ENCODE measurements at regions not wholly inside any gene's neighbourhood (a gene's known extent, or its start where the extent isn't known, plus 50 kb on each side); places are given as distances from the start of the nearest gene placed in this dataset.

- H3K36me3 ChIP-seq: no peaks in the 10 kb centered on the region
- in situ Hi-C loops (cut with MboI; ENCODE audit: low sequenced_read_pairs in 4 of 4): no loop called here
- ATAC-seq (no peak), DNase-seq (no peak)
- H3K27me3 ChIP-seq: peaks cover 21 to 26% (median 26%) of the 10 kb centered on the region in 3 donors
- intact Hi-C loops (cut with DNase I; ENCODE audit: low total_unique reads): no loop called here
- H3K9me3 ChIP-seq: no peaks in the 10 kb centered on the region
- H3K4me3 ChIP-seq: no peak overlapping the region
- no peaks in the 10 kb centered on the region for H3K4me1 ChIP-seq
- no peak for TF ChIP-seq POLR2A (IDR thresholded peaks at IDR 0.05)
- no peak for TF ChIP-seq CTCF (IDR thresholded peaks at IDR 0.05 in 4 of 5, conservative IDR thresholded peaks at IDR 0.05 in 1 of 5)
- no peak overlapping the region for H3K27ac ChIP-seq
Observed at GRCh38 chr22:27198518-27199035, 541.2 kb downstream of the MIAT start.

- Histone ChIP-seq H3K4me3 (no peak overlapping the region), H3K27ac (no peak overlapping the region), H3K4me1 (no peaks in the 10 kb centered on the region), H3K9me3 (no peaks in the 10 kb centered on the region), H3K27me3 (peaks cover 21 to 32% (median 22%) of the 10 kb centered on the region in 3 donors), H3K36me3 (no peaks in the 10 kb centered on the region)
- in situ Hi-C loops (cut with MboI; ENCODE audit: low sequenced_read_pairs in 4 of 4): no loop called here
- DNase-seq: no peak
- no peak for TF ChIP-seq POLR2A (IDR thresholded peaks at IDR 0.05)
- TF ChIP-seq CTCF (IDR thresholded peaks at IDR 0.05 in 4 of 5, conservative IDR thresholded peaks at IDR 0.05 in 1 of 5): no peak
- ATAC-seq: no peak
- intact Hi-C loops (cut with DNase I; ENCODE audit: low total_unique reads): no loop called here
Observed at GRCh38 chr22:27199354-27199753, 542.0 kb downstream of the MIAT start.

- Histone ChIP-seq H3K4me1 (no peaks in the 10 kb centered on the region), H3K27ac (no peak overlapping the region), H3K27me3 (peaks cover 15 to 26% (median 25%) of the 10 kb centered on the region in 3 donors), H3K36me3 (no peaks in the 10 kb centered on the region), H3K4me3 (no peak overlapping the region), H3K9me3 (no peaks in the 10 kb centered on the region)
- no peak for DNase-seq
- in situ Hi-C loops (cut with MboI; ENCODE audit: low sequenced_read_pairs in 4 of 4): no loop called here
- intact Hi-C loops (cut with DNase I; ENCODE audit: low total_unique reads): loop anchor here (10.0 kb wide), 1 partner anchor 86 kb away; no protein-coding TSS in a partner anchor
- no peak for ATAC-seq
- TF ChIP-seq POLR2A (IDR thresholded peaks at IDR 0.05) (no peak), CTCF (IDR thresholded peaks at IDR 0.05 in 4 of 5, conservative IDR thresholded peaks at IDR 0.05 in 1 of 5) (no peak)
Observed at GRCh38 chr22:27201276-27201675, 543.9 kb downstream of the MIAT start.

- intact Hi-C loops (cut with DNase I; ENCODE audit: low total_unique reads): loop anchor here (10.0 kb wide), 1 partner anchor 87 kb away; no protein-coding TSS in a partner anchor
- no peak for DNase-seq
- no peak for TF ChIP-seq POLR2A (IDR thresholded peaks at IDR 0.05)
- no peak for TF ChIP-seq CTCF (IDR thresholded peaks at IDR 0.05 in 4 of 5, conservative IDR thresholded peaks at IDR 0.05 in 1 of 5)
- in situ Hi-C loops (cut with MboI; ENCODE audit: low sequenced_read_pairs in 4 of 4): no loop called here
- Histone ChIP-seq H3K27ac (no peak overlapping the region), H3K4me1 (no peaks in the 10 kb centered on the region), H3K4me3 (no peak overlapping the region), H3K9me3 (no peaks in the 10 kb centered on the region), H3K27me3 (peaks cover 10 to 26% (median 22%) of the 10 kb centered on the region in 3 donors), H3K36me3 (no peaks in the 10 kb centered on the region)
- no peak for ATAC-seq
Observed at GRCh38 chr22:27201741-27202140, 544.4 kb downstream of the MIAT start.

GRCh38 chr22:27203276-27203660 is 545.9 kb downstream of the MIAT start:
- TF ChIP-seq CTCF (IDR thresholded peaks at IDR 0.05 in 4 of 5, conservative IDR thresholded peaks at IDR 0.05 in 1 of 5) (no peak), POLR2A (IDR thresholded peaks at IDR 0.05) (no peak)
- intact Hi-C loops (cut with DNase I; ENCODE audit: low total_unique reads) (loop anchor here (10.0 kb wide), 1 partner anchor 88 kb away; no protein-coding TSS in a partner anchor), in situ Hi-C loops (cut with MboI; ENCODE audit: low sequenced_read_pairs in 4 of 4) (no loop called here)
- Histone ChIP-seq H3K27me3 (peaks cover 8 to 21% (median 19%) of the 10 kb centered on the region in 3 donors), H3K27ac (no peak overlapping the region), H3K4me1 (no peaks in the 10 kb centered on the region), H3K4me3 (no peak overlapping the region), H3K9me3 (no peaks in the 10 kb centered on the region), H3K36me3 (no peaks in the 10 kb centered on the region)
- DNase-seq: no peak
- ATAC-seq: no peak

All from gastrocnemius medialis (tissue), 4 donors.